ENCODE measurements at regions not wholly inside any gene's neighbourhood (a gene's known extent, or its start where the extent isn't known, plus 50 kb on each side); places are given as distances from the start of the nearest gene placed in this dataset.

GRCh38 chr21:17901458-17902079 lies 82.4 kb upstream of the C21orf91 start (continued):
- TF ChIP-seq GTF3C2 (IDR thresholded peaks at IDR 0.05; ENCODE audit: borderline replicate concordance, extremely low read depth, insufficient read length) (no peak), RFX5 (IDR thresholded peaks at IDR 0.05; ENCODE audit: low read depth, low read length) (no peak), NR4A1 (CRISPR knock-in tag; IDR thresholded peaks at IDR 0.05) (no peak), NR4A1 (tag; IDR thresholded peaks at IDR 0.05) (no peak), BRD9 (IDR thresholded peaks at IDR 0.05; ENCODE audit: low read depth, partially characterized antibody) (no peak), JUN (IDR thresholded peaks at IDR 0.05; ENCODE audit: borderline replicate concordance, low read depth, low read length) (no peak), JUN (CRISPR knock-in tag; IDR thresholded peaks at IDR 0.05; ENCODE audit: borderline replicate concordance) (no peak), TAF1 (IDR thresholded peaks at IDR 0.05; ENCODE audit: control insufficient read depth, extremely low read depth, insufficient read depth, low read length, severe bottlenecking) (no peak)
